HG02642 (cell line): ENCODE measurements at regions not wholly inside any gene's neighbourhood (a gene's known extent, or its start where the extent isn't known, plus 50 kb on each side); places are given as distances from the start of the nearest gene placed in this dataset.

Source experiments
- ATAC-seq: cut with Tn5 transposase; IDR thresholded peaks from one replicate; pipeline ENCODE4 v1.9.1; 2021; ENCODE audit warnings: mild to moderate bottlenecking; ENCODE audit not compliant: unreplicated experiment, poor library complexity

DNA sequence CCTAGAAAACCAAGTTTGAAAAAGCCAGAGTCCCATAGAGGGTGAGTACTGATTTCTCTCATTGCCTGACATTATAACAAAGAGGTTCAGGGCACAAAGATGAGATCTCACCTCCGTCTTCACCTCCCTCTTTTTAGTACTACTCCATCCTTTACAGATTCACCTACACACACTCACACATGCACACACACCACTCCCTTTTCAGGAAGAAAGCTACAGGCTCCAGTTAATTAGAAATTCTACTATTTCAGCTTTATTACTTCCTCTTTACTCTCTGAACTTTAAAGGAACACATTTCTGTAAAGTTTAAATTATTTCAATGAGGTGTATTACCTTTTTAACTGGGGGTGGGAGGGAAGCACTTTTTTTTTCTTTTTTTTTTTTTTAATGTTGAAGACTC lies 59.6 kb upstream of the PRDX6 start:
- ATAC-seq: no peak

DNA sequence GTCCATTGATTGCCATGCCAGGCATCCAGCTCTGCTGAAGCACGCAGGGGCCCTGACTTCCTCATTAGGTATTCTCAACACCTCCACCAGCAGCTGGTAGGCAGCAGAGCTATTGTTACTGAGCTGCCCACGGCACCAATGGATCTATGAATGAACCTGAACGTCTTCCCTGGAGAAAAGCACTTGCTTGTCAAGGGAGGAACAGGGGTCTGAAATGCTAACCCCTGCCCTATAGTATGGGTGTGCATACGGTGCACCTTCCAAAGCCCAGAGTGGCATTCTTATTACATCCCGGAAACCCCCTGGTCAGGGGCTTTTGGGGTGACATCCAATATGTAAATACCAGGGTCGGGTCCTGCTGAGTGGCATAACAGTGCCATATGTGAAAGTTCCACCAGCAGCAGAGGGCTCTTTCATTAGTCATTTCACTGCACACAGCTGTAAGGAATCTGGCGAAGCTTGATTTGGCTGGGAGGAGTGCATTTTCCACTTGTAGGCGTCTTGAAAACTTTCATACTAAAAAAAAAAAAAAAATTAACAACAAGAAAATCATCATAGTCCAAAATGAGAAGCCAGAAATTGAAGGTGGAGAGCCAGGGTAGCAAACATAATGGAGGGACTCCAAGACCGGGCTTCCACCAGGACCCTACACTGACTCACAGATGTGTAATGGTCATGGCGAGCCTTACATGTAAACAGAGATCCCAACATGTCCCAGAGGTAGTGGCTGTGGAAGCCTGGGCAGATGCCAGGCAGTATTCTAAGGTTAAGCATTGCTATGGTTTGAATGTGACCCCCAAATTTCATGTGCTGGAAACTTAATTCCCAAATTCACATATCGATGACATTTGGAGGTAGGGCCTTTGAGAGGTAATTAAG lies 58.8 kb upstream of the PRDX6 start:
- ATAC-seq: peak; percentile 52

DNA sequence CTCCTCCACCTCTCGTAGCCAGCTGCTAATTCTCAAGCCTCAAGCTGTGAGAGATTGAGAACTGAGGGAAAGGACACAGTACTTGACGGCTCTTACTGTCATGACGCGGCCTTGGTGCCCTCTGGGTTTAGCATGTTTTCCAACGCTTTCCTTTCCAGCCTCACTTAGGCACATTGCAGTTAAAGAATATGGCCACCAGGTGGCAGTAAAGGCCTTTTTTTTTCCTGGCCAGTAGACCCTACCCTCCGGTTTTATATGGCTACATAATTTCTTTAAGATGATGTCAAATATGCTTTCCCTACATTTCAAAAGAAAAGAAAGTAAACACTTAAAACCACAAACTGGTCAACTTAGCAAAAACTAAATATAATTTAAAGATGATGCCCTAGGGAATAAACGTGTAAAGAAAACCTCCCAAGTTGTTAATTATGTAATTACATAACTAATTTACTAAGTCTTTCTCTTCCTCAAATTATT lies 56.8 kb upstream of the PRDX6 start:
- no peak for ATAC-seq

DNA sequence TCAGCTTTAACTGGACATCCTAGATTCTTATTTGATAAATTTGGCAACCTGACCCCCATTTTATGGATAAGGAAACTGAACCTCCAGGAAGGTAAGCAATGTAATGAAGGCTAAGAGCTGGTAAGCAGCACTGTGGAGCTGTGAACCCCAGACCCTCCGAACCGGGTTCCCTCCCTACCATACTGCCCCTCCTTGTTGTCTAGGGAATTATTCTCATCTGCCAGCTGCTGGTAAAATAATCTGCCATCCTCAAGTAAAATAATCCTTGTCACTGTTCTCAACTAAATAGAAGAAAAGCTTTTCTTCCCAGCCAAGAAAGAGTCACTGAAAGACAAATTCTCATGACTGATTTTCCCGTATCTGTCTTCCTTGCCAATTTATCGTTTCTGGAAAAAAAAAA lies 55.8 kb upstream of the PRDX6 start:
- ATAC-seq: no peak

DNA sequence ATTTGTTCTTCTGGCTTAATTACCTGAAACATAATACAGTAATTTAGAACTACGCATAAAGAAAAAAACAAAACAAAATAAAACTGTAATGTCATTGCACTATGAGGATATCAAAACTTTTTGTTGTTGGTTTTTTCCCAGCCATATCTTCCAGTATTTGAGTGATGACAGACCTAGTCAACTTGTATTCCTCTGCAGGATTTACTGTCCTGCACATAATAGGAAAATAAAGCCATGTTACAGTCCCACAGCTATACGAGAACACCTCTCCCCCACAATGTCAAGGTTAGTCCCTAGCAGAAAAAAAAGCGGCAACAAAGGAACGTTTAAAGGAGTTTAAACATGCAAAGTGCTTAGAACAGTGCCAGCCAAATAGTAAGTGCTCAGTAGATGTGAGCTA lies 55.3 kb upstream of the PRDX6 start:
- no peak for ATAC-seq

DNA sequence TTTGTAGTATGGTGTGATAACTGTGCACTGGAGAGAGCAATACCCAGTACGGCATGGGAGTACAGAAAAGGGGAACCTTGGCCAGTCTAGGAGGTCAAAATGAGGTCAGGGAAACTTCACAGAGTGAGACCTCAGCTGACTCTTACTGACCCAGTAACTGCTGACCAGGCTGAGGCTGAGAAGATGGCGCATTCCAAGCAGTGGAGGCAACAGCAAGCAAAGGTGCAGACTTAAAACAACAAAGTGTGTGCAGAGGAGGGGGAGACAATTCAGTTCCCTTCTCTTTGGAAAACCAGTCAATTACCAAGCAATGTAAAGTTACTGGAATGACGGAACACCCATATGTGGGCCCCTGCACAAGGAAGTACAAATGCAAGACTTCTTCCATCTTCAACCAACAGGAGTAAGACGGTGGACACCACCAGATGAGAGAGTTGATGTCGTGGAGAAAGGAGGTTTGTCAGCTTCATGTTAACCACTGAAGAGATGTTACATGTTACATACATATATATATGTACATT lies 54.6 kb upstream of the PRDX6 start:
- no peak for ATAC-seq

DNA sequence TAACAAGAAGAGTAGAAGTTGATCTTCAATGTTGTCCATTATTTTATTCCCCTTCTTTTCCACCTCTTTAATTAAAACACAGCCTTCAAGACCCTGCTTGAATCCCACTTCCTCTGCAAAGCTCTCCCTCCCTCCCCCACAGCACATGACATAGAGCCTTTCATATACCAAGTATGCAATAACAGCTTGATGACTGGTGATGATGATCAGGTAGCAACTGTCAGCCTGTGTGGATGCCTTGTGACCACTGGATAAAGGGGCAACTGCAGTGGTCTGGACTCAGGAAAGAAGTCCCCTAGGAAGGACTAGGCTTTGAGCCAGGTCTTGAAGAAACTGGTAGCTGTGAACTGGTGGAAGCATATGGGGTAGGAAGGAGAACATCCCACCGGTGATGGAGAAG lies 53.8 kb upstream of the PRDX6 start:
- no peak for ATAC-seq

DNA sequence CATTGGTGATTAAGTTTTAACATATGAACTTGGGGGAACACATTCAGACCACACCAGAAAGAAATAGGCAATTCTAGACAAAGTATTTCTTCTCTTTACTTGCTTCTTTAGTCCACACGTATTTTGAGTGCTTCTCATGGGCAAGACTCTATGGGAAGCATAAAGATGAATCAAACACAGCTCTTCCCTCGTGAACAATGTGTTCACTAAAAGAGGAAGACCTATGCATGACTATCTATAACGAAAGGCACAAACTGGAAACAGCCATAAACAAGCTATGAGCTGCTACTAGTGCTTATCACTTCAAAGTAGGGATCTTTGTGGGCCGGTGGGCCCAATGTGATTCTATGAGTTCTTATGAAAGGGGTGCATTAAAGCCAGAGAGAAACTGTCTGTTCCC lies 53.0 kb upstream of the PRDX6 start:
- no peak for ATAC-seq

DNA sequence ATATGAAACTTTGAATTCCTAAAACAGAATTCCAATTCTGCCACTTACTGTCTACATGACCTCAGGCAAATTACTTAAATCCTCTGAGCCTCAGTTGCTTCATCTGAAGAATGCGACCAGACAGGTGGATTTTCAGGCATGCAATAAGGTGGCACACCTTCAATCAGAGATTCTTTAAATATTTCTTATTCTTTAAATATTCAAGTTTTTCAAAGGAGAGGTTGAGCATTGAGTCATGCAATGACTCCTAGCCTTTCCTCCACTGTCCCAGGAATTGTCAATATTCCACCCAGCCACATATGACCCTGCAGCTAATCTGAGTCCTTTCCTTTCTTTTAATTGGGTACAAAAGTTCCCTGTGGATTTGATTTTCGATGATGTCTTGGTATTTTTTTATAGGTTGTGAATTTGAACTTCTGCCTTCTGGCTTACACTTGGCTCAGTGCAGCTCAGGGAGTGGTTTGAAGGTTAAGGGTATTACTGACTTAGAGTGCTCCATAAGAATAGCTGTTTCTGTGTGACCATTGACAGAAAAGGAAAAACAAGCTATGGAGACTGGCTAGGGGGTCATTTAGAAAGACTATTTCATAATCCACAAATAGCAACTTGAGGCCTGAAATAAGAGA lies 52.2 kb upstream of the PRDX6 start:
- no peak for ATAC-seq

DNA sequence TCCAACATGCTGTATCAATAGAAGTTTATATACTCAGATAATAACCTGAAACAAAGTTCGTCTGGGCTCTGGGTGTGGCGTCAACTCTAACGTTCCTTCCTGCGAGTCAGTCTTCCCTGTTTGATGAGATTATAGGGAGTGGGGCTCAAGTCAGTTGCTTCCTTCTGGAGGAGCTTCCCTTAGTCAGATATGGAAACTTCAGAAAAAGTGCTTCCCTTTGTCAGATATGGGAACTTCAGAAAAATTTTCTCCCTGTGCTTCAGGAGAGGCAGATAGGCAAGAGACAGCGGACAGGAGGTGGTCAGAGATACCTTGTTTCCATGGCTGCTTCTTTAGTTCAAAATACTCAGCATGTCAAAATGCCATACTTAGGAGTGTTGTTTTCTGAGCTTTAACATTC lies 51.1 kb upstream of the PRDX6 start:
- no peak for ATAC-seq

DNA sequence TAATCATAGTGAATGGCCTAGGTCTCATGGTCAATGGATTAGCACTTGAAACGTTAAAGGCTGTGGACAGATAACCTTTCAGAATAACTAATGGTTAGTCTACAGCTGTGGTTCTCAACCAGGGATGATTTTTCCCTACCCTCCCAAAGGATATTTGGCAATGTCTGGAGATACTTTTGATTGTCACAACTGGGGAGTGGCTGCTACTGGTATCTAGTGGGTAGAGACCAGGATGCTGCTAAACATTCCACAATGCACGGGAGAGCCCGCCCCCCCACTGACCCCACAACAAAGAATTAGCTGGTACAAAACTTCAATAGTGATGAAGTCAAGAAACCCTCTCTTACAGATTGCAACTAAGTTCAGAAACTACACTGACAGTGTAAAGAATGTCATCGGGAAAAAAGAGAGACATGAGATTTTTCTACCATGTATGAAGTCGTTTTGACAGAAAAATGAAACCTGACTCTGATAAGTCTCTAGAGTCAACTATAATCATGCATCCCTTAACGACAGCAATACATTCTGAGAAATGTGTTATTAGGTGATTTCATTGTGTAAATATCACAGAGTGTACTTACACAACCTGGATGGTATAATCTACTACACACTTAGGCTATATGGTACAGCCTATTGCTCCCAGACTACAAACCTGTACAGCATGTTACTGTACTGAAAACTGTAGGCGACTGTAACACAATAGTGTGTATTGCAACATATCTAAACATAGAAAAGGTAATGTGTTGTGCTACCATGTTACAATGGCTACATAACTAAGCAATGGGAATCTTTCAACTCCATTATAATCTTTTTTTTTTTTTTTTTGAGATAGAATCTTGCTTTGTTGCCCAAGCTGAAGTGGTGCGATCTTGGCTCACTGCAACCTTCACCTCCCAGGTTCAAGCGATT lies 49.7 kb upstream of the PRDX6 start:
- ATAC-seq: no peak
